HCT116 (cell line): ENCODE measurements at regions not wholly inside any gene's neighbourhood (a gene's known extent, or its start where the extent isn't known, plus 50 kb on each side); places are given as distances from the start of the nearest gene placed in this dataset.

Source experiments
- CTCF ChIP-seq, 3 experiments: fragments of 200-600 bp in 1 of 3; sonication (generic) in 1 of 3; IDR thresholded peaks in 2 of 3; conservative IDR thresholded peaks in 1 of 3; 2 replicates each; pipeline ENCODE4 v1.5.1; 2012 to 2017; ENCODE audit warnings: low read depth in 2 of 3, low read length in 2 of 3, antibody characterized with exemption in 1 of 3, borderline replicate concordance in 1 of 3, control low read depth in 1 of 3, mild to moderate bottlenecking in 1 of 3, mixed read lengths in 1 of 3, mixed run types in 1 of 3, moderate library complexity in 1 of 3; ENCODE audit not compliant: insufficient read depth in 1 of 3
- POLR2A ChIP-seq: IDR thresholded peaks from 2 replicates; pipeline ENCODE4 v1.7.0; 2011; ENCODE audit warnings: borderline replicate concordance; ENCODE audit not compliant: insufficient read depth, insufficient read length; ENCODE audit errors: extremely low read depth
- RAD21 ChIP-seq: IDR thresholded peaks from 2 replicates; pipeline ENCODE4 v1.6.1; 2012; ENCODE audit warnings: low read depth, mild to moderate bottlenecking

- TF ChIP-seq CTCF (IDR thresholded peaks at IDR 0.05 in 2 of 3, conservative IDR thresholded peaks at IDR 0.05 in 1 of 3; ENCODE audit: borderline replicate concordance in 1 of 3, insufficient read depth in 1 of 3, low read depth in 2 of 3, low read length in 2 of 3) (no peak), POLR2A (no peak), RAD21 (no peak)
Measured at GRCh38 chr21:24217151-24217550, 1390.1 kb downstream of the MRPL39 start.
